Stomach (tissue), 8 donors: ENCODE measurements at regions not wholly inside any gene's neighbourhood (a gene's known extent, or its start where the extent isn't known, plus 50 kb on each side); places are given as distances from the start of the nearest gene placed in this dataset.
A peak's percentile ranks its signal among the peaks of the same experiment; 100 is the strongest.
"Not testable (repeated sequence)": the region's sequence is repeated elsewhere in the genome, so short reads cannot be mapped to it uniquely, and the experiment has no call there.

ENCODE experiments used
- DNase-seq, 2 donors: peaks; one replicate each; pipeline versions ENCODE4 v3.0.0 to v3.0.0-alpha.2; 2013 to 2019
- H3K27ac ChIP-seq, 5 donors: fragments of 200-600 bp in 4 of 5; sonication (generic) in 4 of 5; one replicate each; pipeline ENCODE4 v1.5.1; 2013 to 2019; ENCODE audit warnings: mild to moderate bottlenecking in 1 of 5, moderate library complexity in 1 of 5
- H3K27me3 ChIP-seq, 3 donors: fragments of 200-600 bp; sonication (generic); one replicate each; pipeline ENCODE4 v1.5.1; 2017 to 2019; ENCODE audit warnings: mixed run types in 1 of 3
- H3K36me3 ChIP-seq, 4 donors: fragments of 200-600 bp; sonication (generic); 1 replicate in 3 of 4; 2 replicates in 1 of 4; pipeline ENCODE4 v1.5.1; 2016 to 2019
- H3K4me1 ChIP-seq, 4 donors: fragments of 200-600 bp; sonication (generic); one replicate each; pipeline ENCODE4 v1.5.1; 2016 to 2019
- H3K4me3 ChIP-seq, 4 donors: fragments of 200-600 bp; sonication (generic) in 3 of 4; one replicate each; pipeline ENCODE4 v1.5.1; 2016 to 2019; ENCODE audit warnings: mild to moderate bottlenecking in 1 of 4
- H3K9me3 ChIP-seq, 4 donors: fragments of 200-600 bp; sonication (generic); one replicate each; pipeline ENCODE4 v1.5.1; 2016 to 2019
- CTCF ChIP-seq, 7 experiments: fragments of 450-650 bp in 4 of 7; fragments of 200-600 bp in 3 of 7; sonication (generic) in 3 of 7; IDR thresholded peaks; one replicate each; pipeline ENCODE4 v1.5.1; 2016 to 2019; ENCODE audit warnings: antibody characterized with exemption in 7 of 7, control low read depth in 2 of 7, mild to moderate bottlenecking in 1 of 7
- EP300 ChIP-seq: sonication (generic); formaldehyde crosslinking; IDR thresholded peaks from one replicate; pipeline ENCODE4 v1.6.1; 2017; ENCODE audit warnings: antibody characterized with exemption
- POLR2A ChIP-seq, 4 donors: fragments of 450-650 bp; IDR thresholded peaks; one replicate each; pipeline ENCODE4 v1.6.1; 2016; ENCODE audit warnings: antibody characterized with exemption in 4 of 4, control low read depth in 2 of 4, mild to moderate bottlenecking in 1 of 4, moderate library complexity in 1 of 4
- POLR2AphosphoS5 ChIP-seq, 3 donors: sonication (generic); formaldehyde crosslinking; IDR thresholded peaks; one replicate each; pipeline ENCODE4 v1.6.1; 2016; ENCODE audit warnings: antibody characterized with exemption in 3 of 3
- WGBS, 5 donors: extraction: QIAGEN DNeasy Blood & Tissue Kit in 3 of 5; methylation state at CpG; one replicate each; pipeline versions ENCODE4 v1.1.5 to v1.1.7; 2013 to 2018; 5-methylcytosine and 5-hydroxymethylcytosine counted together
- intact Hi-C: fragments of 100-400 bp; cut with DNase I; formaldehyde crosslinking; loops from one replicate; pipeline ENCODE4 v1.15.1; 2023; ENCODE audit warnings: low total_unique reads
- donor health status: healthy with polysubstance abuse.
- donor health status: Bipolar disorder and iron deficiency.
- donor health status: healthy.

GRCh38 chr12:47407463-47408129 lies 298.2 kb downstream of the RPAP3 start:
- Histone ChIP-seq H3K9me3 (no peaks in the 10 kb centered on the region), H3K36me3 (no peaks in the 10 kb centered on the region), H3K27ac (no peak overlapping the region), H3K27me3 (no peaks in the 10 kb centered on the region), H3K4me3 (no peak overlapping the region), H3K4me1 (no peaks in the 10 kb centered on the region)
- DNase-seq = no peak
- TF ChIP-seq POLR2AphosphoS5 (IDR thresholded peaks at IDR 0.05) (no peak), POLR2A (IDR thresholded peaks at IDR 0.05) (no peak), EP300 (no peak), CTCF (IDR thresholded peaks at IDR 0.05) (no peak)
- intact Hi-C loops = no loop called here
- WGBS, 5 donors = 49 to 66% (median 54%) methylated on average over 5 of the region's 5 CpGs

- TF ChIP-seq POLR2AphosphoS5 (IDR thresholded peaks at IDR 0.05) (no peak), EP300 (no peak), CTCF (IDR thresholded peaks at IDR 0.05) (no peak), POLR2A (IDR thresholded peaks at IDR 0.05) (no peak)
- intact Hi-C loops = no loop called here
- H3K4me3 ChIP-seq = no peak overlapping the region
- DNase-seq = no peak
- H3K27me3 ChIP-seq = no peaks in the 10 kb centered on the region
- no peaks in the 10 kb centered on the region for H3K4me1 ChIP-seq
- no peak overlapping the region for H3K27ac ChIP-seq
- H3K9me3 ChIP-seq = no peaks in the 10 kb centered on the region
- H3K36me3 ChIP-seq = no peaks in the 10 kb centered on the region
- WGBS, 5 donors = 75 to 100% (median 83%) methylated on average over 1 of the region's 1 CpG
Measured at GRCh38 chr12:47403681-47404080, 302.1 kb downstream of the RPAP3 start.

- H3K4me3 ChIP-seq, H3K27me3 ChIP-seq, H3K27ac ChIP-seq, DNase-seq, H3K36me3 ChIP-seq, intact Hi-C loops, H3K4me1 ChIP-seq: not testable (repeated sequence)
- WGBS, 5 donors = 54 to 66% (median 57%) methylated on average over 3 of the region's 3 CpGs
- H3K9me3 ChIP-seq = peaks cover 4 to 16% (median 10%) of the 10 kb centered on the region in 4 donors
Measured at GRCh38 chr12:47401196-47401595, 304.6 kb downstream of the RPAP3 start.

GRCh38 chr12:47400266-47400665 lies 305.6 kb downstream of the RPAP3 start:
- Histone ChIP-seq H3K36me3 (no peaks in the 10 kb centered on the region), H3K27me3 (no peaks in the 10 kb centered on the region), H3K9me3 (peaks cover 4 to 16% (median 10%) of the 10 kb centered on the region in 4 donors), H3K4me3 (no peak overlapping the region), H3K27ac (no peak overlapping the region), H3K4me1 (no peaks in the 10 kb centered on the region)
- no peak for DNase-seq
- intact Hi-C loops = no loop called here
- no peak for TF ChIP-seq POLR2A (IDR thresholded peaks at IDR 0.05)
- TF ChIP-seq EP300 = no peak
- no peak for TF ChIP-seq CTCF (IDR thresholded peaks at IDR 0.05)
- TF ChIP-seq POLR2AphosphoS5 (IDR thresholded peaks at IDR 0.05) = no peak
- 52 to 81% (median 75%) methylated on average over 1 of the region's 1 CpG for WGBS, 5 donors

- intact Hi-C loops = no loop called here
- no peak overlapping the region for H3K4me3 ChIP-seq
- no peaks in the 10 kb centered on the region for H3K36me3 ChIP-seq
- peaks cover 4 to 16% (median 10%) of the 10 kb centered on the region in 4 donors for H3K9me3 ChIP-seq
- peaks cover 0 to 17% (median 4%) of the 10 kb centered on the region in 4 donors for H3K4me1 ChIP-seq
- TF ChIP-seq CTCF (IDR thresholded peaks at IDR 0.05) (peak in 3 of 7 experiments; percentile 15 to 27 (median 21)), POLR2A (IDR thresholded peaks at IDR 0.05) (no peak)
- H3K27me3 ChIP-seq = no peaks in the 10 kb centered on the region
- no peak overlapping the region for H3K27ac ChIP-seq
- WGBS, 5 donors = 61 to 72% (median 63%) methylated on average over 4 of the region's 4 CpGs
- no peak for DNase-seq
Measured at GRCh38 chr12:47397664-47398281, 308.1 kb downstream of the RPAP3 start.
